Stimulated activated CD4-positive, alpha-beta T cell treated with anti-CD3 and anti-CD28 coated beads, Interleukin-12 subunit alpha, Interleukin-12 subunit beta, amount 100 ng/mL, for 24 hours (primary cell): ENCODE measurements at regions not wholly inside any gene's neighbourhood (a gene's known extent, or its start where the extent isn't known, plus 50 kb on each side); places are given as distances from the start of the nearest gene placed in this dataset.

Experiments used
- DNase-seq, 2 experiments: peaks; one replicate each; pipeline ENCODE4 v3.0.0-alpha.2; 2020; ENCODE audit warnings: low read depth in 2 of 2

DNA sequence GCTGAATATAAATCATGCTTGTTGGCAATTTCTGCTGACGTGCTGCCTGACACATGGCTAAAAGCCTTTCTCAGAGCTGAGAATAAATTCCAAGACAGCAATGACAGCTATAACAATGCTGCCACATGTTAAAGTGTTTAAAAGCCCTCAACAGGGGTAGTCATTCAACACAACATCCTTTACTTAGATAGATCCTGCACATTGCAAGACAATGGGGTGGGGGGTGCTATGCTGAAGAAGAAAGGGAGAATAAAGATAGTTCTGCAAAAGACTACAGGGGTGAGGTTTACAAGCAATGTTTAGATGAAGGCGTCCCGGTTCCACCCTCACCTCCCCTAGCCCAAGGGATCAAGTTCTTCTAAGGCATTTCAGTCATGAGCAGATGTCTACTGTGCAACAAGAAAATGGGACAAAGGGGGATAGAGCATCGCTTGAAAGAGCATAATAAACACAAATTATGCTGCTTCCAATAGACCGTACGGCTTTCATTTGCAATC is 291.0 kb upstream of the ACVR2A start:
- DNase-seq: no peak

DNA sequence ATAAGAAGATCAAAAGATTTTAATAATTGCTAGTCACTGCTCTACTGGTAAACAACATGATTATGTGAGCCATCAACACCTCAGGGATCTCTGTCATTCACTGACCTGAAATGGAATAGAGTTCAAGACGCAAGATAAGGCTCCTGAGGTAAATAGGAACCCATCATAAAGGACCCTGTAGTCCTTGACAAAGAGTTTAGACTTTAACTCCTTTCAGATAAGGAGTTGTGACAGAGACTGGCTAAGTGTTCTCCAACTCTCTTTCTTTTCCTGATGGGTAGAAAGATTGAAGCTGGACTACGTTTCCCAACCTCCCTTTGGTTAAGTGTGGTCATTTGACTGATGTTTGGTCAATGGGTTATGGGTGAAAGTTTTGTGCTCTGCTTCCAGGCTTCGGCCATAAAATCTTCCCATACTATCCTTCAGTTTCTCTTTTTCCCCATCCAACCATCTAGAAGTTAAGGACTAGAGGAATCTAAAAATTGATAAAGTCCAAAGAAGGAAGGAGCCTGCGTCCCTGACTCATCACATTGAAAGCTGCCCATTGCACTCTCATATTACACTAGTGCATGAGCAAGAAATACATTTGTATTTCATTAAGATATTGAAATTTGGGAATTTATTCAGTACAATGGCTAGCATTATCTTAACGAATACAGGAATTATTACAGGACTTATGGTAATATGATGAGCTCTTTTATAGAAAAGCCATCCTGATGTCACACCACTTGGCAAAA is 293.7 kb upstream of the ACVR2A start:
- no peak for DNase-seq

DNA sequence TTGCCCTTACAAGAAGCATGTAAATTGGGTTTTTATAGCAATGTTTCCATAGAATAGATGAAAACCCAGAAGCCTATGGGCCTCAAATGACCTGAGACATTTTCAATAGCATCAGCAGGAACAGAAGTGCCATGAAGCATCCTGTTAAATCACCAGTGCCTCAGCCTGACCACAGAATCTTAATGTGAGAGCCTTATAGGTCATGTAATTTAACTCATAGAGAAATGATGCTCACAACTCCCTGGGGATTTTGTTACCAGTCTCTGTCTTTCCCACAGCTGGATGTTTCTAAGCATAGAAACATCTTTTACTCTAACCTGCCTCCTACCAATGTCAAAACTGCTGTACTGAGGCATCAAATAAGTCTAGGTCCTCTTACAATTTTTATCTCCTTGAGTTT is 295.8 kb upstream of the ACVR2A start:
- no peak for DNase-seq

DNA sequence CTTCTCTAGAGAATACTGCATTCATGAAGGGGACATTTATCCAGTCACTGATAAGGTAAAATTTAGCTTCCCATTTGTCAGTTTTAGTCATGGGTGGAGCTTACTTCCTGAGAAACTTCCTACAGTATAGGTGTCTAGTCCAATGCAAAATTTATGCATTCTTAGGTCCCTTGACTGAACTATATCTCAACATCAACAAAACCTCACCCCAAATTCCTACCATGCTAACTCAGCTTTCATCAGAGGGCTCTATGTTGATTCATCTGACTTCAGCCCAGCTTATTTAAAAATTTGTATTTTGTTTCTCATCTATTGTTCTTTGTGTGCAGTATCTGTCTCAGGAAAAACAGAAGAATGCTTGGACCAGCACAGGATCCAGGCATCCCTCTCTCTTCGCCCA is 296.4 kb upstream of the ACVR2A start:
- DNase-seq: no peak

DNA sequence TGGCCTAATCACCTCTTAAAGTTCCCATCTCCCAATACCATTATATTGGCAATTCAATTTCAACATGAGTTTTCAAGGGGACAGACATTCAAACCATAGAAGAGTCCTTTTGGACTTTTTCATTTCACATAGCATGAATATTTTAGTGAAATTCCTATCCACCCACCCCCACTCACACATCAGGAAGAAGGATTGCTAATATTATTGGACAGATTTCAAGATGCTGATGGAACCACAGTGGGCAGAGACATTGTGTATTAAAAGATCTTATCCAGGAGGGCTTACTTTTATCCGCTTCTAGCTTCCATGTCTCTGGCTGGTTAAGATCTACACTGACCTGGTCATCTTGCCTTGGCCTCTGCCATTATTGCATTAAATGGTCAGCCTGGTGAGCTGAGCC is 297.4 kb upstream of the ACVR2A start:
- DNase-seq: no peak

DNA sequence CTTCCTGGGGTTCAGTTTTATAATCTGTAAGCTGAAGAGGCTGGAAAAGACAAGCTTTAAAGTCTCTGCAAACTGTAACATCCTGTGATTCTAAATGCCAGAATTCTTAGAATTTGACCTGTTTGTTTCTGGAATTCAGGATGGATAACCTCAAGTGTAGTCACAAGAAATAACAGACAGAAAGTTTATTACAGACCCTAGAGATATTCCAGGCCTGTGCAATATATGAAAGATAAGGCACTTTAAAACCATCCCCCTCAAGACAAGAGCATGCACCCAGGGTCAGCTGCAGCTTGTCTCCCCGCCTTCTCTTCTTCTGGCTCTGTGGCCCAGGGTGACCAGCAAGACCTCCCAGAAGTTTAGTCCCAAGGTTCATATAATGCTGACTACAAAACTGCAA is 298.7 kb upstream of the ACVR2A start:
- no peak for DNase-seq

DNA sequence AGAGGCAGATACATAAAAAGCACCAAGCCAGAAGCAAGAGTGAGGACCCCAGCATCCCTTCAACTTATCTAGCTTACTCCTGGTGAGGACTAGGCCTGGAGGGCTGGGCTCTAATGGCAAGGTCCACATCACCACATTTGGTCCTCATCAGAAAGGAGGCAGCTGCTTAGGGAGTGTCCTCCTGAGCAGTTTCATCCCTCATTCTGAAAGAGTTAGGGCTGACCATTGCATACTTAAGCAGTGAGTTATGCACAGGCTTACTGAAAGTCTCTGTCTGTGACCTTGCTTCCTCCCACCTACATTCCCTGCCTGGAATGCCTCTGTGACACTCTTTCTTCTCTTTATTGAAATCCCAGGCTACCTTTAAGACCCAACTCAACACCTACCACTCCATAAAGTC is 301.8 kb upstream of the ACVR2A start:
- no peak for DNase-seq

DNA sequence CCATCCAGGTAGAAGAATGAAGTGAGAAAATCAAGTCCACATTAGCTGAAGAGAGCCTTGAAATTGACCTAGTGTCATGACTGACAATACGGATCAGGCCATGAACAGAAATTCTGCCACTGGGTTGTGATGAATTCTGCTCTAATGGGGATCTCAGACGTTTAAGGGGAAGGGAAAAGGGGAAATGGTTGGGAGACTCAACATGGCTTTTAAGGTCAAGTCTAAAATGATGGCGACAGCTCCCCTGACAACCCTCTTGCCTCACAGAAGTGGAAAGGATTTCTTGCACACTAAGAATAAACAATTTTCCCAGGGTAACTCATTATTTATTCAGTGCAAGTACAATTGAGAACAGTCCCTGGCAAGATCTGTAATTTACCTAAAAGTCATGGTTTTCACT is 302.5 kb upstream of the ACVR2A start:
- DNase-seq: no peak

DNA sequence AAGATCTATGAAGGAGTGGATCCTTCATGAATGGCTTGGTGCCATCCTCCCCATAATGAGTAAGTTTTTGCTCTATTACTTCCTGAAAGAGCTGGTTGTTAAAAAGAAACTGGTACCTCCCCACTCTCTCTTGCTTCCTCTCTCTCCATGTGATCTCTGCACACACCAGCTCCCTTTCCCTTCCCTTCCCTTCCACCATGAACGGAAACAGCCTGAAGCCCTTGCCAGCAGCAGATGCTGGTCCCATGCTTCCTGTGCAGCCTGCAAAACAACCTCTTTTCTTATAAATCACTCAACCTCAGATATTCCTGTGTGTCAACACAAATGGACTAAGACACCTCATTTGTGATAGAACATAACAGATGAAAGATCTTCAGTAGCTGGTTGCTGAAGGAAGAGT is 303.5 kb upstream of the ACVR2A start:
- DNase-seq: no peak

DNA sequence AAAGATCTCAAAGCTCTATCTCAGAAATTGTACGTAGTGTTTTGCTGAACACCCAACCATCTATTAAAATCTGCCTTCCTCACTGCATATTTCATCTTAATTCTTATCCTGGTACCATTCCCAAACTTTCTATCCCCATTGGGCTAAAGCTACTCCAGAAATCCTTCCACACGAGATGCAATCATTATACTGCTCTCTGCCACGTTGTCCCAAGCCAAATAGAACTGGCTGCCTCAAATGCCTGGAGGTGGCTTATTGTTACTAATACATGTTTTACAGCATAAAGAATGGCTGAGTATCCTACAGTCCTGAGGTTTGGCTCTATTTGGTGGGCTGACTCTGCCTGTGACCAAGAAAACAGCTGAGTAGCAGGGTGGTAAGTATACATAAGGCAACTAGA is 306.0 kb upstream of the ACVR2A start:
- no peak for DNase-seq

DNA sequence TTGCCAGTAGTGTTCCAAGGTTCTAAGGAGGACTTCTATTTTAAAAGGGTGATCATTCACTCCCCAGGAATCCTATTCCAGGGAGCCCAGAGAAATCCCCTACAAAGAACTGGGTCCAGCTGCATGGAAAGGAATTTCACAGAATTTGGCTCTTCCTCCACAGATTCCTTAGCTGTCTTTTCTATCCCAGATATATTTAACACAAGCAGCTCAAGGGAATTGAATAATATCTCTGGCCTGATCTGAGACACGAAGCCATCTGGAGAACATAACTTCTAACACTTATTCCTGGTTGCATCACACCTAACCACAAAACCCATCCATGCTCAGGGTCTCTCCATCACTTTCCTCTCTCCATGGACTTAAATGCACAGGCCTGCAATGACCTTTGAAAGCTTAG is 306.7 kb upstream of the ACVR2A start:
- no peak for DNase-seq

DNA sequence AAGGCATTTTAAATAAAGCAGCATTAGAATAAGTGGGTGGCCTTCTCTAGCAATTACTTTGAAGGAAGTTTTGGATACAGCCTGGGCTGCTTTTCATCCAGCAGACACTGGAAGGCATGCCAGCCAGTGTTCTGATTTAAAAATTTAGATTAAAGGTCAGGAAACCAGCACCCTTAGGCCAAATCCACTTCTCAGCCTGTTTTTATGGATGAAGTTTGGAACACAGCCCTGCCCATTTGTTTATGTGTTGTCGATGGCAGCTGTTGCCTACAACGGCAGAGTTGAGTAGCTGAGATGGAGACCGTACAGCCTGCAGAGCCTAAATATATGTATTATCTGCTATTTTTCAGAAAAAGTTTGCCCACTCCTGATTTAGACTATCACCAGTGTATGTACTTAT is 313.6 kb upstream of the ACVR2A start:
- no peak for DNase-seq

DNA sequence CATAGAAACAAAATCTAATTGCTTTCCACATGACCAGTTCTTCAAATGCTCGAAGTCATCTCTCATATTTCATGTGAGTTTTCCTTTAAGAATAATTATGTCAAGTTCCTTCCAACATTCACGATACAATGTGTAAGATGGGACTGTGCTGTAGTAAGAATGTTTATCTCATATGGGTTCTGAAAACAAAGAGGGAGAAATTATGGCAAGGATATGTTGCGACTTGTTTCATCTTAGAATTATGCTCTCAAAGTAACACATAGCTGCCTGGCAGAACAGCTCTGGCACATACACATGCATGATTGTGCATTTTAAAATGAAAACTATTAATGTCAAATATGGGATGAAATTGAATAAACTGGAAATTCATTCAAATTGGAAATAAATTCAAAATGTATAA is 314.8 kb upstream of the ACVR2A start:
- DNase-seq: no peak

DNA sequence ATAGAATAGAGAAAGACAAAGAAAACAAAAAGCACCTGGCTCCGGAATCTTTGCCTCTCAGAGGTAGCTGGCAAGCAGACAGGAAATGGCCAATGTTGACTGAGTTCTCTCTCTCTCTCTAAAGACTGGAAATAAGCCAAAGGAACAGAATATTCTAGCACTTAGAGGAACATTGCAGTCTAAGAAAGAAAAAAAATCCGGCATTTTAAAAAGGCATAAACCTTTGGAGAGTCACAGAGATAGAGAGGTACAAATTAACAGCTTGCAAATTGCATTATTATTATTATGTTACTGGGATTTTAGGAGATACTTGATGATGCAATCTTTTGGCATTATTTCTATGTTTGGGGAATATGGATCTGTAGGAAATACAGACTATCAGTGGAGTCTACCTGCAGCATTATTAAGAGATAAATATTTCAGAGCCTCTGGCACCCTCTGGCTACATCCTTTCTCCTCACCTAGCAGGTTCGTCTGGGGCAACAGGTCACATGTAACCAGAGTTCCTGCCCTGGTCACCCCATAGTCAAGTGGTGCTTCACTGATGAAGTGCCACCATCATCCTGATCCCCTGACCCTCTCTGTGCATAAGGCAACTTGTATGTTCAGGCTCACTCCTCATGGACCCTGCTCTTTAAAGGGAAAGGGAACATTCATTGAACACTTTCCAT is 318.9 kb upstream of the ACVR2A start:
- DNase-seq: no peak

DNA sequence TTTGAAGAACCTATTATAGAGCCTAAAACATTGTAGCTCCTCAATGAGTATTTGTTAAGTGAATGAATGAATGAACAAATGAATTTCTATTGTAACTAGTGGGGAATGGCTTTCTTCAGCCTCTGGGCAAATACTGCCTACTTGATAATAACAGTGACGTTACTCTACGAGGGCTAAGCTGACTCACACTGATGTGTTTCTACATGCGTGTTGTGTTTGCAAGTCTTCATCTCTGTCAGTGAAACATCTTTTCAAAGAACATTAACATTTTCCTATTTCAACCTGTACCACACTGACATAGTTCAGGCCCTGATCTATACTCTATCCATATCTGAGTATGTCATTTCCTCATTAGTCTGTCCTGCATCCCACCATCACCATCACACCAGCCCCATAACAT is 319.9 kb upstream of the ACVR2A start:
- DNase-seq: no peak

DNA sequence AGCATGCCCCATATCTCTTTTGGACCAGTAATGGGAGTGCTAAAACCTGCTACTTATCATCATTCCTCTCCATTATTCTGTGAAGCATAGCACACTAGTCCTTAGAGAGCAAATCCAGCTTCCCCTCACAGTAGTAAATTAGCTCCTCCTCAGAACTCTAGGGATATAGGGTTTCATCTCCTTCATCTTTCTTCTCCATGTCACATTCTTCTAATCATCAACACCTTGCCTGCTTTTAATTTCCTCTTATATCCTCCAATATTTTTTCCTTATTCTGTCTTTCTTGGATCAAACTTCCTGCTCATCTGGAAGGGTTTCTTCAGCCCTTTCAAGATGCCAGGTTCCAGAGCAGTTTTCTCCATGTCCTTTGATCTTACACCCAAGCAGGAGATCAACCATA is 321.4 kb upstream of the ACVR2A start:
- no peak for DNase-seq

DNA sequence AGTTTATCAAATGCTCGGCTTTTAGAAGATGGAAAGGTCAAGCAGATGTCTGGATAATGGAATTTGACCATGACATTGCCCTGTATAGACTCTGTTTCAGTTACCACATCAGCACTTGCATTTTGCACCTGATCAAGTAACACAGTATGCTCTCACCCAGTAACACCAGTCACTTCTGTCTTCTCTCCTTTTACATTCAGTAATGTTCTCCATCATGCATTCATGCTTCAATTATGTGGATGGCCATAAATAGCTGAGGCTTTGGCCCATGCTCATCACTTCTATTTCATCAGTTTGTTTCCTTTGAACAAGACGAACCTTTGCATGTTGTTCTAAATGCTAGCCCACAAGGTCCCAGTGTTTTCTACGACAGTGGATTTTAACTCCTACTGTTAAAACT is 322.9 kb upstream of the ACVR2A start:
- DNase-seq: no peak

DNA sequence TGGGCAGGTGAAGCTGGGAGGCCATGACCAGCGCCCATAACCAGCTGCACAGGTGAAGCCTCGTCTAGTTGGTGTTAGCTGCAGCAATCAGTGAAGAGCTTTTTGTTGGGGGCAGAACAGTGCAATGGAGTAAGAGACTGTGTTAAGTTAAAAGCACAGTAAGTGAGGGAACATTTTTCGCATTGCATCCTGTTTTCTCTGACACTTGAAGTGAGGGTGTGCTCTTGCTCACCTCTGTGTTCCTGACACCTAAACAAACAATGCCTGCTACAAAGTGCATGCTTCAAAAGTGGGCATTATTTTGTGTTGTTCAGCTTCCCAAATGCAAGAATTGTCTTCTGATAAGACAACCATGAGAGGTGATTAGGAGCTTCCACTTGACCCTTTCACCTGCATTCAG is 324.0 kb upstream of the ACVR2A start:
- DNase-seq: no peak

DNA sequence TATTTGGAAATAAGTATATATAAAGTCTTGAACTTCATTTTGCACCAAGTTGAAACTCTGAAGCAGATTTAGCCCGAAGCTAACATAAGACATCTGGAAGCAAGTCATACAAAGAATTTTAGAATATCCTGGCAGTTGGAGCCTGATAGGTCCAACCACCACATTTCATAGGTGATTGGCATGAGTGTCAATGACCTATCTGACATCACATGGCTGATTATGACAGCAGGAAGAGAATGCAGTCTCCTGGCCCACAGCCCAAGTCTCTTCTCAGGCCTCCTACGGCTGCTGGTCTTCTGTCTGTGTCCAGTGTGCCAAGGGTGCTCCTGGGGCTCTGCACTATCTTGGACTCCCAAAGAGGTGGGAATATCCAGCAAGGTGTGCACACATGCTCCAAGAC is 325.7 kb upstream of the ACVR2A start:
- DNase-seq: no peak

DNA sequence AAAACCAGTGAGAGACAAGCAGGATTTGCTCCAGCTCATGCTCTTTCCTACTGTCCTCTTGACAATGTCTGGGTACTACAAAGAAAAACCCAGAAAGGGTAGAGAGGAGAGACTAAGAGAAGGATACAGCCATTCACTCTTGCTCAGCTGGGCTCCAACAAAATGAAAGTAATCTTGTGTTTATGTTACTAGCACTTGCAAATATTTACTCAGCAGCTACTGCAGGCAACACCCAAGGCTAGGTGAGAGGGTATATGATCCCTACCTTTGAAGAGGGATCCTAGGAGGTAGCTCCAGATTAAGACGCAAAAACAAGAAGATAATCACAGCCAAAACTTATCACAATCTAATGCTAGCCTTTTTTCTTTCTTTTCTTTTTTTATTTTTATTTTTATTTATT is 329.6 kb upstream of the ACVR2A start:
- no peak for DNase-seq

DNA sequence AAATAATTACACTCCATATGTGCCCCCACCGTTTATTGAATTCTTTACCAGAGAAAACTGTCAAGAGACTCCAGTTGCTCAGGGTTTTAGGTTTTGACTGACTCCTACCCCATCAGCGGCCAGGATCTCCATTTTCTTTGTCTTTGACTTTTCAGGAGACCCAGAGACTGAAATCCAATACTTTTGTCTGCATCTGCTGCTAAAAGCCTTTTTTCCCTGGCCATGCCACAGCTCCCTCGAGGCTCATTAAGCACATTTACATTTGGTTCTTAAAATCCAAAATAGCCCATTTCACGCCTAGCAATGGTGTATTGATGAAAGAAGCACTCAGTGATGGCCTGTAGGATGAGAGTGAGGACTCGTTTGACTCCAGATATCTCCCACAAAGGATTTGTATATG is 332.6 kb upstream of the ACVR2A start:
- DNase-seq: no peak

DNA sequence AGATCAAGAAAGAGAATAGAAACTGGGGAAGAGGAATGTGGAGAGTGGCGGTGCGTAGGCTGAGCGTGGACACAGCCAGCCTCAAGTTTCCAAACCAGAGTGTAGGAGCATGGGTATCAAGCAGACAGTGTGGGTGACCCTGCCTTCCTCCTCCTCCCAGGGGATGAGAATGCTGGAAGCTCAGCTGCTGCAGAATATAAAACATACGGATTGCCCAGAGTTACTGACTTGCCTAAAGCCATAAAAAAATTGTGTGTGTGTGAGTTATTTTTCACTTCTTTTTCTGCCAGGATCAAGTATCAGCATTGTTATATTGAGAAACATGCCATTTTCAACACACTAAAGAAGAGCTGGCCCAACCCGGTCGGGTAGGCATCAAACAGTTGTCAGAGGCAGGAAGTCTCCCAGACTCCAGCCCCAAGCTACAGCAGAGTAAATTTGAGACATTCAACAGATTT is 333.3 kb upstream of the ACVR2A start:
- no peak for DNase-seq

DNA sequence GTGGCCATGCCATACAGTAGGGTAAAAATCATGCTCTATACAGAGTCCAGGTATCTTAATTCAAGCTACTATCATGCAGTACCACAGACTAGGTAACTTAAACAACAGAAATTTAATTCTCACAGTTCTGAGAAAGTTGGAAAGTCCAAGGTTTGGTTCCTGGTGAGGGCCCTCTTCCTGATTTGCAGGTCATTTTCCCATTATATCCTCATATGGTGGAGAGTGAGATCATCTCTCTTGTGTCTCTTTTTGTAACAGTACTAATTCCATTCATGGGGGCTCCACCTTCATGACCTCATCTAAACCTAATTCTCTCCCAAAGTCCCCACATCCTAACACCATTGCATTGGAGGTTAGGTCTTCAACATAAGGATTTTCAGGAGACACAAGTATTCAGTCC is 335.0 kb upstream of the ACVR2A start:
- DNase-seq: no peak

DNA sequence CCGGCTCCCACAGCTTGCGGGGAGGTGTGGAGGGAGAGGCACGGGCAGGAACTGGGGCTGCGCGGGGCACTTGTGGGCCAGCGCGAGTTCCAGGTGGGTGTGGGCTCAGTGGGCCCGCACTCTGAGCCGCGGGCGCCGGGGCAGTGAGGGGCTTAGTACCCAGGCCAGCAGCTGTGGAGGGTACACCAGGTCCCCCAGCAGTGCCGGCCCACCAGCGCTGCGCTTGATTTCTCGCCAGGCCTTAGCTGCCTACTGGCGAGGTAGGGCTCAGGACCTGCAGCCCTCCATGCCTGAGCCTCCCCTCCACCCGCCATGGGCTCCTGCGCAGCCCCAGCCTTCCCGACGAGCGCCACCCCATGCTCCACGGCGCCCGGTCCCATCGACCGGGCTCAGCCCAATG is 337.9 kb upstream of the ACVR2A start:
- DNase-seq: no peak
